Lower lobe of right lung (tissue), 2 donors: ENCODE measurements at regions not wholly inside any gene's neighbourhood (a gene's known extent, or its start where the extent isn't known, plus 50 kb on each side); places are given as distances from the start of the nearest gene placed in this dataset.

ENCODE experiments used
- ATAC-seq, 2 donors: fragments of 200-7000 bp; cut with Tn5 transposase; one replicate each; pipeline ENCODE4 v1.9.1; 2020 to 2022; ENCODE audit warnings: mild to moderate bottlenecking in 2 of 2, moderate library complexity in 2 of 2
- DNase-seq: peaks from one replicate; pipeline ENCODE4 v3.0.0-alpha.2; 2020
- H3K27ac ChIP-seq: fragments of 200-600 bp; one replicate; pipeline ENCODE4 v1.8.0; 2022
- H3K27me3 ChIP-seq: fragments of 200-600 bp; one replicate; pipeline ENCODE4 v1.8.0; 2022; ENCODE audit warnings: low read depth
- H3K36me3 ChIP-seq: fragments of 200-600 bp; one replicate; pipeline ENCODE4 v1.8.0; 2022; ENCODE audit warnings: mild to moderate bottlenecking
- H3K4me1 ChIP-seq: fragments of 200-600 bp; one replicate; pipeline ENCODE4 v1.8.0; 2022
- H3K4me3 ChIP-seq: fragments of 200-600 bp; one replicate; pipeline ENCODE4 v1.8.0; 2022; ENCODE audit warnings: mild to moderate bottlenecking
- H3K9me3 ChIP-seq: fragments of 200-600 bp; one replicate; pipeline ENCODE4 v1.8.0; 2022
- intact Hi-C: fragments of 100-400 bp; cut with DNase I; formaldehyde crosslinking; loops from one replicate; pipeline ENCODE4 v1.11.0; 2022
- TF ChIP-seq, protein P1 (sequence below): fragments of 200-600 bp; IDR thresholded peaks from one replicate; pipeline ENCODE4 v1.8.0; 2022; ENCODE audit warnings: antibody characterized with exemption, mild to moderate bottlenecking
- donor health status: DM: no; HTN: yes; CAD: no; lungs with severe emphysema.

DNA sequence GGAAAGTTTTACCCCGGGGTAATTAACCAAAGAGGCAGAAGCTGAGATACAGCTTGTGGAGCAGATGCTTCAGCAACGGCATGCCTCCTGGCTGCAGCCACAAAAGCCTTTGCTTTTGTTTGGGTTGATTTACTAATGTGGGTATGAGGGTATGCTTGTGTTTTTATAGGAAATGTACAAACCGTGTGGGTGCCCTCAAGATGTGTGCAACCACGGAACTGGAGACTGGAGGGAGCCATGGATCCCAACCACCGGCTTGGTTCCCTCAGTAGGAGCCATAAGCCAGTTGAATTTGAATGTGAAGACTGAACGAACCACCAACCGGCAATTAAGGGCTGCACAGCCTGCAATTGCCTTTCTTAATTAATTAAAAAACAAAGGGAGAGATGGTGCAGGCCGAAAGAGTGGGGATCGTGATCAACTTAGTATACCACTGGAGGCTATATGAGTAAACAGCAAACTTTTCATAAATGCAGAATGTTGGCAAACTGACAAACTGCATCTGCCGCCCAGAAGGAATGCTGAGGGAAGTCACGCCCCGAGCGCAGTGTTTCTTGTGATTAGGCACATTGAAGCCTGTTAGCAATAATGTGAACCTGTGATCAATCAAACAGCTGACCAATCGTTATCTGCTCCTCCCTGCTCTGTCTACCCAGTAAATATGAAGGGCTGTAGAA, 104.1 kb downstream of the DISP1 start:
- no peak for DNase-seq
- no peaks in the 10 kb centered on the region for H3K27me3 ChIP-seq
- intact Hi-C loops, result no loop called here
- no peak overlapping the region for H3K27ac ChIP-seq
- H3K36me3 ChIP-seq, result no peaks in the 10 kb centered on the region
- no peaks in the 10 kb centered on the region for H3K4me1 ChIP-seq
- no peak overlapping the region for H3K4me3 ChIP-seq
- TF ChIP-seq, protein P1, sequence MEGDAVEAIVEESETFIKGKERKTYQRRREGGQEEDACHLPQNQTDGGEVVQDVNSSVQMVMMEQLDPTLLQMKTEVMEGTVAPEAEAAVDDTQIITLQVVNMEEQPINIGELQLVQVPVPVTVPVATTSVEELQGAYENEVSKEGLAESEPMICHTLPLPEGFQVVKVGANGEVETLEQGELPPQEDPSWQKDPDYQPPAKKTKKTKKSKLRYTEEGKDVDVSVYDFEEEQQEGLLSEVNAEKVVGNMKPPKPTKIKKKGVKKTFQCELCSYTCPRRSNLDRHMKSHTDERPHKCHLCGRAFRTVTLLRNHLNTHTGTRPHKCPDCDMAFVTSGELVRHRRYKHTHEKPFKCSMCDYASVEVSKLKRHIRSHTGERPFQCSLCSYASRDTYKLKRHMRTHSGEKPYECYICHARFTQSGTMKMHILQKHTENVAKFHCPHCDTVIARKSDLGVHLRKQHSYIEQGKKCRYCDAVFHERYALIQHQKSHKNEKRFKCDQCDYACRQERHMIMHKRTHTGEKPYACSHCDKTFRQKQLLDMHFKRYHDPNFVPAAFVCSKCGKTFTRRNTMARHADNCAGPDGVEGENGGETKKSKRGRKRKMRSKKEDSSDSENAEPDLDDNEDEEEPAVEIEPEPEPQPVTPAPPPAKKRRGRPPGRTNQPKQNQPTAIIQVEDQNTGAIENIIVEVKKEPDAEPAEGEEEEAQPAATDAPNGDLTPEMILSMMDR, result no peak
- no peaks in the 10 kb centered on the region for H3K9me3 ChIP-seq
- no peak for ATAC-seq

DNA sequence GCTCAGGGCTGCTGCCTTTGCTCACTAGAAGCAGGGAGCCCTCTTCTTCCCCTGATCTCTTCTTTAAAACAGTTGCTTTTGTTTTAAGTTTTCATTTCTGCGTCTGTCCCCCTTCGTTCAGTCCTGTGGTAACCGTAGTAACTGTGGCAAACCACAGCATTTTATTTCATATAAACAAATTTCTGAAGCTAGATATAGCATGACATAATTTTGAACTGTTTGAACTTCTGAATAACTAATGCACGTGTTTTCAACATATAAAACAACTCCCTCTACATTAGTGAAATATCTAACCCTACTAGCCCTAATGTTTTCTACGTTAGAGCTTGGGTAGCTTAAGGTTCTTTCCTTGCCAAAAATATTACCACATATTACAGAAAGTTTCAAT, 104.6 kb downstream of the DISP1 start:
- intact Hi-C loops, result no loop called here
- Histone ChIP-seq H3K27ac (no peak overlapping the region), H3K36me3 (no peaks in the 10 kb centered on the region), H3K4me3 (no peak overlapping the region), H3K9me3 (no peaks in the 10 kb centered on the region), H3K27me3 (no peaks in the 10 kb centered on the region), H3K4me1 (no peaks in the 10 kb centered on the region)
- DNase-seq (no peak), ATAC-seq (no peak)
- TF ChIP-seq, protein P1, result no peak

DNA sequence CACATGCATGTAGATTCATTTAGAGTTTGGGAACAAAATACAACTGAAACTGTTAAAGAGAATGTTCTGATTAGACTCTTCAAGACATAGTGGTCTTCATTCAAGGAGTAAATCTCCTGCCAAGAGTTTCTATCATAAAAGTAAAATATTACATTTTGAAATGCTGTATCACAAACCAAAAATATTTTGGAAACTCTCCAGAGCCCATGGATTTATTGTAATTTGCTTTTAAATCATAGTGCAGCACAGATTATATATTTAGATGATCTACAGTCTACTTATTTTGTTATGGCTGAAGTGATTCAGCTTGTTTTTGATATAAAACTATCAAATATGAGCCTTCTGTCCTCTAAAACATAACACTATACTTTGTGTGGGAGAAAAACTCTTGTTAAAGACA, 105.3 kb downstream of the DISP1 start:
- no peaks in the 10 kb centered on the region for H3K27me3 ChIP-seq
- ATAC-seq, result no peak
- no peak overlapping the region for H3K27ac ChIP-seq
- TF ChIP-seq, protein P1, result no peak
- H3K4me3 ChIP-seq, result no peak overlapping the region
- no peaks in the 10 kb centered on the region for H3K9me3 ChIP-seq
- DNase-seq, result no peak
- no peaks in the 10 kb centered on the region for H3K4me1 ChIP-seq
- intact Hi-C loops, result no loop called here
- H3K36me3 ChIP-seq, result no peaks in the 10 kb centered on the region

DNA sequence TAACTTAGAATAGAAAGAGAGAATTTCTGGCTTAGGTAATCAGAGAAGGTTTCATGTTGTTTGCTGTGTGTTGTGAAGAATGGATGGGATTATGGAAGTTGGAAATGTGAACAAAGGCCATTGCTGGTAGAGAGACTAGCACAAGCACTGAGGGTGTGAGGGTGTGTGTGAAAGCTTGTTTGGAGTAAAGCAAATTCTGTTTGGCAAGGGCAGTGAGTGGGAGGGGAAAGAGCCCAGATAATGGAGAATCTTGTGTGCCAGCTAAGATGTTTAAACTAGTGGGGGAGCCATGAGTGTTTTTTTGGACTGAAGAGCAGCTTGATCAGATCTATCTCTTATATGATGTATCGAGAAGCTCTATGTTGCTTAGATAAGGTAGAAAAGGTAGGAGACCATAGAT, 107.1 kb downstream of the DISP1 start:
- H3K36me3 ChIP-seq, result no peaks in the 10 kb centered on the region
- no peaks in the 10 kb centered on the region for H3K9me3 ChIP-seq
- TF ChIP-seq, protein P1, result no peak
- H3K27ac ChIP-seq, result no peak overlapping the region
- no peak overlapping the region for H3K4me3 ChIP-seq
- H3K4me1 ChIP-seq, result peaks cover 9% of the 10 kb centered on the region
- H3K27me3 ChIP-seq, result no peaks in the 10 kb centered on the region
- intact Hi-C loops, result no loop called here
- DNase-seq (no peak), ATAC-seq (no peak)

DNA sequence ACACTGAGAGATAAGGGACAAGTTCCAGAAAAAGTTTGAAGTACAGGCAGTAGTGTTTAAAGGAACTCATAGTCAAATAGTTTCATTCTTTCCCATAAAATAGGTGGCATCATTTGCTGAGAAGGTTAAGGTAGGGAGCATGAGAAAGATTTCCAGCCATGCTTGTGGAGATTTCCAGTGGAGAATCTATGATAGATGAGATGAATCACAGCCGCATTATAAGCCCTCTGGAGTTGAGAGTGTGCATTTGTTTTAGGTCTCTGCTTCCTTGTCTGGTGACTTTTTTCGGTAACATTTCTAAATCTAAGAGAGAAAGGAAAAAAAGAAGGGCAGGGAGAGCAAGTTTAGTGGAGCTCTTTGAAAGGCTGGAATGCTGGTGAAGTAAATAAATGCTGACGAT, 108.7 kb downstream of the DISP1 start:
- no peak for DNase-seq
- Histone ChIP-seq H3K4me3 (no peak overlapping the region), H3K36me3 (no peaks in the 10 kb centered on the region), H3K27me3 (no peaks in the 10 kb centered on the region), H3K9me3 (no peaks in the 10 kb centered on the region), H3K27ac (no peak overlapping the region), H3K4me1 (peaks cover 15% of the 10 kb centered on the region)
- intact Hi-C loops, result no loop called here
- no peak for ATAC-seq
- TF ChIP-seq, protein P1, result no peak
